ENCODE measurements at regions not wholly inside any gene's neighbourhood (a gene's known extent, or its start where the extent isn't known, plus 50 kb on each side); places are given as distances from the start of the nearest gene placed in this dataset.

DNA sequence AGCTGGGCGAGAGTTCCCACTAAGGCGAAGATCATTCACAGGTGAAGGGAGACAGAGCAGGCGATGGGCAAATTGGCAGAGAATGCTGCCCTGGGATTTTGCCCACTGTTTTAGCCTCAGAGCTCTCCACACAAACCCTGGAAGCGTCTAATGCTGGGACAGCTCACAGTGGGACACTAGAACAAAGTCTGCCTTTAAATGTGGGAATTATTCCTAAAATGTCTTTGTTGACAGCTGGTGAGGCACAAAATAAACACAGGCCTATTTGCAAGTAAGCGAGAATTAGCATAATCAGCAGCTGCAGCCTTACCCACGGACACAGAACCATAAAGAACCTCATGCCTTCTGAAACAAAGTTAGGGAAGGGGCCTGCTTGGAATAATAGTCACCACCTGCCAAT is 824.5 kb downstream of the AACS start:
- H4K20me1 ChIP-seq (replicated peaks; ENCODE audit: control insufficient read depth, extremely low read depth, insufficient read depth, low read length): no peaks in the 10 kb centered on the region
- no peak overlapping the region for H3K4me3 ChIP-seq (replicated peaks in 1 of 3; ENCODE audit: insufficient read depth in 1 of 3, low read depth in 1 of 3, low read length in 3 of 3)
- TF ChIP-seq, protein P1, sequence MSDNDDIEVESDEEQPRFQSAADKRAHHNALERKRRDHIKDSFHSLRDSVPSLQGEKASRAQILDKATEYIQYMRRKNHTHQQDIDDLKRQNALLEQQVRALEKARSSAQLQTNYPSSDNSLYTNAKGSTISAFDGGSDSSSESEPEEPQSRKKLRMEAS (IDR thresholded peaks at IDR 0.05; ENCODE audit: insufficient read depth, insufficient read length): no peak
- TF ChIP-seq GATA2 (IDR thresholded peaks at IDR 0.05; ENCODE audit: insufficient read depth, insufficient read length, low read depth, low read length) (no peak), EZH2 (IDR thresholded peaks at IDR 0.05; ENCODE audit: borderline replicate concordance, low read depth, low read length, severe bottlenecking) (no peak), POLR2AphosphoS5 (IDR thresholded peaks at IDR 0.05; ENCODE audit: insufficient read depth, low read depth, low read length) (no peak), FOS (IDR thresholded peaks at IDR 0.05; ENCODE audit: borderline replicate concordance, insufficient read depth, low read length) (no peak), POLR2A (IDR thresholded peaks at IDR 0.05; ENCODE audit: low read depth, low read length) (no peak), MYC (IDR thresholded peaks at IDR 0.05; ENCODE audit: low read depth, low read length) (no peak), JUN (IDR thresholded peaks at IDR 0.05; ENCODE audit: borderline replicate concordance, insufficient read depth, insufficient read length, low read depth) (no peak)
- TF ChIP-seq, protein P2, sequence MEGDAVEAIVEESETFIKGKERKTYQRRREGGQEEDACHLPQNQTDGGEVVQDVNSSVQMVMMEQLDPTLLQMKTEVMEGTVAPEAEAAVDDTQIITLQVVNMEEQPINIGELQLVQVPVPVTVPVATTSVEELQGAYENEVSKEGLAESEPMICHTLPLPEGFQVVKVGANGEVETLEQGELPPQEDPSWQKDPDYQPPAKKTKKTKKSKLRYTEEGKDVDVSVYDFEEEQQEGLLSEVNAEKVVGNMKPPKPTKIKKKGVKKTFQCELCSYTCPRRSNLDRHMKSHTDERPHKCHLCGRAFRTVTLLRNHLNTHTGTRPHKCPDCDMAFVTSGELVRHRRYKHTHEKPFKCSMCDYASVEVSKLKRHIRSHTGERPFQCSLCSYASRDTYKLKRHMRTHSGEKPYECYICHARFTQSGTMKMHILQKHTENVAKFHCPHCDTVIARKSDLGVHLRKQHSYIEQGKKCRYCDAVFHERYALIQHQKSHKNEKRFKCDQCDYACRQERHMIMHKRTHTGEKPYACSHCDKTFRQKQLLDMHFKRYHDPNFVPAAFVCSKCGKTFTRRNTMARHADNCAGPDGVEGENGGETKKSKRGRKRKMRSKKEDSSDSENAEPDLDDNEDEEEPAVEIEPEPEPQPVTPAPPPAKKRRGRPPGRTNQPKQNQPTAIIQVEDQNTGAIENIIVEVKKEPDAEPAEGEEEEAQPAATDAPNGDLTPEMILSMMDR (IDR thresholded peaks at IDR 0.05; ENCODE audit: extremely low read depth in 1 of 2, insufficient read depth in 1 of 2, low read depth in 1 of 2, low read length in 2 of 2): no peak
- BruUV-seq (replicated peaks): no TSS peak
- FAIRE-seq: no peak
- H3K9me3 ChIP-seq (replicated peaks; ENCODE audit: control insufficient read depth, insufficient read depth, low read length): no peaks in the 10 kb centered on the region
- no peaks in the 10 kb centered on the region for H3K36me3 ChIP-seq (ENCODE audit: control insufficient read depth in 2 of 2, extremely low read depth in 1 of 2, insufficient read depth in 2 of 2, low read length in 2 of 2)
- ChIA-PET POLR2A (no interaction called here), CTCF (no interaction called here)
- no peak overlapping the region for H3K4me2 ChIP-seq (ENCODE audit: insufficient read depth, low read length)
- H2AFZ ChIP-seq (ENCODE audit: low read depth, low read length): no peak overlapping the region
- H3K9ac ChIP-seq (replicated peaks; ENCODE audit: extremely low read depth, insufficient read depth, low read length): no peak overlapping the region
- H3K79me2 ChIP-seq (ENCODE audit: control insufficient read depth, insufficient read depth, low read length): no peaks in the 10 kb centered on the region
- H3K4me1 ChIP-seq (ENCODE audit: control insufficient read depth, extremely low read depth, insufficient read depth, low read length): no peaks in the 10 kb centered on the region
- no peak for DNase-seq (ENCODE audit: low read depth, low spot score)
- no peak overlapping the region for H3K27ac ChIP-seq (ENCODE audit: insufficient read depth, low read depth, low read length)
- intact Hi-C loops (cut with micrococcal nuclease): no loop called here
- dilution Hi-C loops (cut with MboI; ENCODE audit: extremely low pct_ligation_motif_present, low sequenced_read_pairs): no loop called here
- H3K27me3 ChIP-seq (ENCODE audit: control insufficient read depth in 2 of 2, insufficient read depth in 2 of 2, low read length in 2 of 2): no peaks in the 10 kb centered on the region
- H3K9me1 ChIP-seq (replicated peaks; ENCODE audit: control insufficient read depth, extremely low read depth, insufficient read depth, low read length): no peaks in the 10 kb centered on the region

Measured in endothelial cell of umbilical vein (primary cell).